ENCODE measurements at regions not wholly inside any gene's neighbourhood (a gene's known extent, or its start where the extent isn't known, plus 50 kb on each side); places are given as distances from the start of the nearest gene placed in this dataset.

GRCh38 chr1:87963556-87963955 is 634.9 kb downstream of the LMO4 start:
- H3K36me3 ChIP-seq, result no peaks in the 10 kb centered on the region
- no peaks in the 10 kb centered on the region for H3K4me1 ChIP-seq
- intact Hi-C loops (cut with DNase I; ENCODE audit: low total_unique reads), result no loop called here
- H3K9me3 ChIP-seq, result no peaks in the 10 kb centered on the region
- 46 to 94% (median 67%) methylated on average over 2 of the region's 2 CpGs for WGBS, 5 donors
- H3K27ac ChIP-seq, result no peak overlapping the region
- DNase-seq, result no peak
- no peak overlapping the region for H3K4me3 ChIP-seq
- no peak for TF ChIP-seq POLR2A (IDR thresholded peaks at IDR 0.05)
- TF ChIP-seq, protein P1, sequence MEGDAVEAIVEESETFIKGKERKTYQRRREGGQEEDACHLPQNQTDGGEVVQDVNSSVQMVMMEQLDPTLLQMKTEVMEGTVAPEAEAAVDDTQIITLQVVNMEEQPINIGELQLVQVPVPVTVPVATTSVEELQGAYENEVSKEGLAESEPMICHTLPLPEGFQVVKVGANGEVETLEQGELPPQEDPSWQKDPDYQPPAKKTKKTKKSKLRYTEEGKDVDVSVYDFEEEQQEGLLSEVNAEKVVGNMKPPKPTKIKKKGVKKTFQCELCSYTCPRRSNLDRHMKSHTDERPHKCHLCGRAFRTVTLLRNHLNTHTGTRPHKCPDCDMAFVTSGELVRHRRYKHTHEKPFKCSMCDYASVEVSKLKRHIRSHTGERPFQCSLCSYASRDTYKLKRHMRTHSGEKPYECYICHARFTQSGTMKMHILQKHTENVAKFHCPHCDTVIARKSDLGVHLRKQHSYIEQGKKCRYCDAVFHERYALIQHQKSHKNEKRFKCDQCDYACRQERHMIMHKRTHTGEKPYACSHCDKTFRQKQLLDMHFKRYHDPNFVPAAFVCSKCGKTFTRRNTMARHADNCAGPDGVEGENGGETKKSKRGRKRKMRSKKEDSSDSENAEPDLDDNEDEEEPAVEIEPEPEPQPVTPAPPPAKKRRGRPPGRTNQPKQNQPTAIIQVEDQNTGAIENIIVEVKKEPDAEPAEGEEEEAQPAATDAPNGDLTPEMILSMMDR (IDR thresholded peaks at IDR 0.05 in 8 of 11, conservative IDR thresholded peaks at IDR 0.05 in 3 of 11), result no peak
- TF ChIP-seq POLR2AphosphoS5 (IDR thresholded peaks at IDR 0.05), result no peak
- no peaks in the 10 kb centered on the region for H3K27me3 ChIP-seq (replicated peaks in 1 of 7)

- intact Hi-C loops (cut with DNase I; ENCODE audit: low total_unique reads), result no loop called here
- Histone ChIP-seq H3K4me3 (no peak overlapping the region), H3K27me3 (replicated peaks in 1 of 7) (no peaks in the 10 kb centered on the region), H3K27ac (no peak overlapping the region), H3K4me1 (no peaks in the 10 kb centered on the region), H3K36me3 (no peaks in the 10 kb centered on the region), H3K9me3 (no peaks in the 10 kb centered on the region)
- TF ChIP-seq POLR2AphosphoS5 (IDR thresholded peaks at IDR 0.05) (no peak), POLR2A (IDR thresholded peaks at IDR 0.05) (no peak)
- TF ChIP-seq, protein P1 (IDR thresholded peaks at IDR 0.05 in 8 of 11, conservative IDR thresholded peaks at IDR 0.05 in 3 of 11), result no peak
- DNase-seq, result no peak
- WGBS, 5 donors, result 91 to 96% (median 93%) methylated on average over 5 of the region's 5 CpGs
Observed at GRCh38 chr1:87965193-87965592, 636.5 kb downstream of the LMO4 start.

GRCh38 chr1:87968197-87968955 is 639.7 kb downstream of the LMO4 start:
- Histone ChIP-seq H3K27ac (no peak overlapping the region), H3K4me1 (no peaks in the 10 kb centered on the region), H3K4me3 (no peak overlapping the region), H3K9me3 (no peaks in the 10 kb centered on the region), H3K36me3 (no peaks in the 10 kb centered on the region), H3K27me3 (replicated peaks in 1 of 7) (no peaks in the 10 kb centered on the region)
- WGBS, 5 donors, result 70 to 81% (median 80%) methylated on average over 4 of the region's 4 CpGs
- no peak for TF ChIP-seq POLR2A (IDR thresholded peaks at IDR 0.05)
- DNase-seq, result no peak
- intact Hi-C loops (cut with DNase I; ENCODE audit: low total_unique reads), result no loop called here

DNA sequence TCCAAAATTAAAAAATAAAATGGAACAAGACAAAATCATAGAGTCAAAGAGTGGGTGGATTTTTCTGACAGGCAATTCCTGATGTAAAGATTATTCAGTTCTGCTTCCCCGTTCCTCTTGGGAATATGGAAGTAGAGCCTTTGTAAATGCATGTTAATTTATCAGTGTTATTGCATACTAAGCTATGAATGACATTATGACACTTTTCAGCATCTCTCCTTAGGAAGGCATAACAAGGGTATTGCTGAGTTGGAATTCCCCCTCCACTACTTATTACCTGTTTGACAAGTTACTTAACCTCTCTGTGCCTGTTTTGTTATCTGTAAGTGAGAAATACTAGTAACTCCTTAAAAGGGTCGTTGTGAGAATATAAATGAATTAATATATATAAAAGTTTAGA is 640.4 kb downstream of the LMO4 start:
- Histone ChIP-seq H3K4me1 (no peaks in the 10 kb centered on the region), H3K9me3 (no peaks in the 10 kb centered on the region), H3K27me3 (replicated peaks in 1 of 7) (no peaks in the 10 kb centered on the region), H3K4me3 (no peak overlapping the region), H3K27ac (no peak overlapping the region), H3K36me3 (no peaks in the 10 kb centered on the region)
- intact Hi-C loops (cut with DNase I; ENCODE audit: low total_unique reads), result no loop called here
- 59 to 77% (median 66%) methylated on average over 2 of the region's 2 CpGs for WGBS, 5 donors
- TF ChIP-seq POLR2AphosphoS5 (IDR thresholded peaks at IDR 0.05) (no peak), POLR2A (IDR thresholded peaks at IDR 0.05) (no peak)
- TF ChIP-seq, protein P1 (IDR thresholded peaks at IDR 0.05 in 8 of 11, conservative IDR thresholded peaks at IDR 0.05 in 3 of 11), result no peak
- no peak for DNase-seq
